NCI-H1930 (cell line): ENCODE measurements at regions not wholly inside any gene's neighbourhood (a gene's known extent, or its start where the extent isn't known, plus 50 kb on each side); places are given as distances from the start of the nearest gene placed in this dataset.
A peak's percentile ranks its signal among the peaks of the same experiment; 100 is the strongest.

Experiments
- DNase-seq, 2 experiments: peaks; one replicate each; lab custom pipeline; 2025; lab: John Stamatoyannopoulos, UW

- no peak for DNase-seq
Observed at GRCh38 chr11:64457416-64458010, 98.2 kb upstream of the SLC22A11 start.

DNA sequence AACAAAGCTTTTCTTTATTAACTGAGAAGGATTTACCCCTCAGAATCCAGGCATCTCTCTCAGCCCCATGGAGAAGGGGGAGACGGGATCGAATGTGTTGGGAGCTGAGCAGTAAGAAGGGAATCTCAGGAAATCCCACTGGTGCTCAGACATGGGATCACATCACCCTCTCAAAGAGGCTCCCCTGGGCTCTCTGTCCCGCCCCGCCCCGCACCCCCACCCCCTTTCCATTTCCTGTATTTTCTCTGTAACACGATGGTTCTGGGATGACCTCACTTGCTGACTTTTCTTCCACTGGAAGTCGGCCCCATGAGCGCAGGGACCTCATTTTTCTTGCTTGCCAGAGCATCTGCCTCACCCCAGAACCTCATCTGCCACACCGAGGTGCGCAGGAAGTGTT is 96.7 kb upstream of the SLC22A11 start:
- DNase-seq = no peak

DNA sequence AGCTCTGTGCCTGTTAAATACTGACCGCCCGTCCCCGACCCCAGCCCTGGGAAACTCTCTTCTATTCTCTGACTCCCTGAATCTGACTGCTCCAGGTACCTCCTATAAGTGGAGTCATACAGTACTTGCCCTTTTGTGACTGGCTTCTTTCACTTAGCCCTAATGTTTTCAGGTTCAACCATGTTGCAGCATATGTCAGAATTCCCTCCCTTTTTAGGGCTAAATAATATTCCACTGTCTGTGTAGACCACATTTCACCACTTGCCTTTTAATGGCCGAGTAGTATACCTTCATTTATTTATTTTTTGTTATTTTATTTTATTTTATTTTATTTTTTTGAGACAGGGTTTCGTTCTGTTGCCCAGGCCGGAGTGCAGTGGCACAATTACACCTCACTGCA is 96.1 kb upstream of the SLC22A11 start:
- no peak for DNase-seq

DNA sequence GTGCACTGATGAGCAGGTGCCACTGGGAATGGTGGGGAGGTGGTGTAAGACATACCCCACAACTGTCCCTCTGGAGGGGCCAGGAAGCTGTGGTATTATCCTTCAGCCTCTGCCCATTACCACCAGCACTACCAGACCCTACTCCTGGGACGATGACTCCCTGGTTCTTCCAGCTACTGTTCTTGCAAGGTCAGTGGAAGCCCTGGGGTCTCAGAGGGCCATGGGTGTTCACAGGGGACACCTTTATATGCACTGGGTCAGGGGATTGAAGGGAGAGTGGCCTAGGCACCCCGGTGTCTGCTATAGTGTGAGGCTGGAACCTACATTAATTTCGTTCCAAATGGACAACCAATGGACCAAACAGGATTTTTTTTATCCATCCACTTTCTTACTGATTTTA is 94.7 kb upstream of the SLC22A11 start:
- DNase-seq = no peak

DNA sequence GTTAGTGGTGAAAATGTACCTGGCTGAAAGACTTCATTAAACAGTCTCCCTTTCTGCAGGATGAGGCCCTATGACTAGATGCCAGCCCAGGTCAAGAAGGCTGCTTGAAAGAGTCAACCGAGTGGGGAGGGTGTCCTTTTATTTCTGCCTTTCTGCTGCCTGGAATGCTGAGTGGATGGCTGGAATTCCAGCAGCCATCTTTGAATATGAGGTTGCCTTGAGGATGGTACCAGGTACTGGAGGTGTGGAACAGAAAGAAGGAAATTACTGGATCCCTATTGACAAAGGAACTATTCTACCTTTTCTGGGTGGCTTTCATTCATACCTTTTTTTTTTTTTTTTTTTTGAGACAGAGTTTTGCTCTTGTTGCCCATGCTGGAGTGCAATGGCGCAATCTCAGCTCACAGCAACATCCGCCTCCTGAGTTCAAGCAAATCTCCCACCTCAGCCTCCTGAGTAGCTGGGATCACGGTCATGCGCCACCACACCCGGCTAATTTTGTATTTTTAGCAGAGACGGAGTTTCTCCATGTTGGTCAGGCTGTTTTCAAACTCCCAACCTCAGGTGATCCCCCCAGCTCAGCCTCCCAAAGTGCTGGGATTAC is 89.5 kb upstream of the SLC22A11 start:
- no peak for DNase-seq

DNA sequence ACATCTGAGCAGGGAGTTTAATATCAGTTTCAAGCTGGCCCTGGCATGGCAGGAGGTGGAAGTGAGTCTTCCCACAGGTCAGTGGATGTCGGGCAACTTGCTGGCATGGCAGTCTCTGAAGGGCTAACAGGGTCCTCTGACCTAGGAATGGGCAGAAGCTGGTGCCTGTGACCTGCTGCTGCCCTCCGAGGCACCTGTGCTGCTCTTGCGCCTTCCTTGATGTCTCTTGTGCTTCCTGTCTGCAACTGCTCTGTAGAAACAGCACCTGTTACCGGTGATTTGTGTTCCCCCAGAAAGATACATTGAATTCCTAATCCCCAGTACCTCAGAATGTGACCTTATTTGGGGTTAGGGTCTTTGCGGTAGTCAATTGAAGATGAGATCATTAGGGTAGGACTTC is 86.5 kb upstream of the SLC22A11 start:
- DNase-seq = no peak

DNA sequence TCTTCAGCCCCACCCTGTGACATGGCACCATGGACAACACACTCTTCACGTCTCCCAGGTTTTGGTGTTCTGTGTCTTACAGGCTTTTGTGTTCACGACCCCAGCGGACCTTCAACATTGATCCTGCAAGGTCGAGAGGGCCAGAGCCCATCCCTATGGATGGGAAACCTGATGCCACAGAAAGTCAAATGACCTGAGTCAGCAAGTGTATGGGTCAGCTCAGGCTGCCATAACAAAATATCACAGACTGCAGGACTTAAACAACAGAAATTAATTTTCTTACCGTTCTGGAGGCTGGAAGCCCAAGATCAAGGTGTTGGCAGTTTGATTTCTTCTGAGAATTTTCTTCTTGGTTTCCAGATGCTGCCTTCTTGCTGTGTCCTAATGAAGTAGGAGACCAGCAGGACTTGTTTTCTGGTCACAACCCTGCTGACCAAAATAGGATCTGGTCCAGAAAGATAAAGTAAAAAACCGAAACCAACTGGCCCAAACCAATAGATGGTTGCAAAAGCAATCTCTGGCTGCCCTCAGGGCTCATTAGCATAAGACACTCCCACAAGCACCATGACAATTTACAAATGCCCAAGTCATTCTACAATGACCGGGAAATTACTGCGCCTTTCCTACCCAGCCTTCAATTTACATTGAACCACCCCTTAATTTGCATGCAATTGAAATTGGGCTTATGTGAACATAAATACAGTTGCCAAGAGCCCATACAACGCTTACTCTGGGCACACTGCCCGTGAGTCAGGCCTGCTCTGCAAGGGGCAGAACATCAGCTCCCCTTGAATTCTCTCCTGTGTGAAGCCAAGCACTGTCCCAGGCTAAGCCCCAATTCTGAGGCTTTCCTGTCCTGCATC is 82.9 kb upstream of the SLC22A11 start:
- no peak for DNase-seq

GRCh38 chr11:64474680-64475079 is 81.1 kb upstream of the SLC22A11 start:
- DNase-seq = no peak

GRCh38 chr11:64475145-64475544 is 80.6 kb upstream of the SLC22A11 start:
- DNase-seq = no peak

GRCh38 chr11:64476881-64477280 is 78.9 kb upstream of the SLC22A11 start:
- no peak for DNase-seq

DNA sequence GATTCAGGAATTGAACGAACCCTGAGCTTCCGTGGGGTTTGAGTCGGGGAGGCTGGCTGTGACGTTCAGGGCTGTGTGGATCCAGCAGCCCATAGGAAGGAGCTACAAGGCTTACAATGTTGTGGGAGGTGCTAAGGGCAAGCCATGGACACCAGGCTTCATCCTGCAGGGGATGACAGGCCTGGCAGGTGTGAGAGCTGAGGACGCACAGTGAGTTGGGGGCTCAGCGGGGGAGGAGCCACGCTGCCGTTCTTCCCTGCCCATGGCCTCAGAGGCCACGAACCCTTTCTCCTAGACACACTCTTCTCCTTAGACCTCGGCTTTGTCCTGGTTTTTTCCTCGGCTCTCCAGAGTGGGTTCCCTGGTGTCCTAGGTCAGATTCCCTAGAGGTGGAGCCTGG is 78.1 kb upstream of the SLC22A11 start:
- DNase-seq = no peak

GRCh38 chr11:64482588-64482987 is 73.2 kb upstream of the SLC22A11 start:
- DNase-seq = no peak

GRCh38 chr11:64484191-64485022 is 71.3 kb upstream of the SLC22A11 start:
- DNase-seq = no peak

- DNase-seq = no peak
Observed at GRCh38 chr11:64485074-64485473, 70.7 kb upstream of the SLC22A11 start.

GRCh38 chr11:64489831-64490441 is 65.8 kb upstream of the SLC22A11 start:
- peak; percentile 57 to 69 for DNase-seq

GRCh38 chr11:64490562-64491216 is 65.1 kb upstream of the SLC22A11 start:
- DNase-seq = no peak

GRCh38 chr11:64492561-64492960 is 63.2 kb upstream of the SLC22A11 start:
- DNase-seq = no peak

- no peak for DNase-seq
Observed at GRCh38 chr11:64498136-64498535, 57.6 kb upstream of the SLC22A11 start.

DNA sequence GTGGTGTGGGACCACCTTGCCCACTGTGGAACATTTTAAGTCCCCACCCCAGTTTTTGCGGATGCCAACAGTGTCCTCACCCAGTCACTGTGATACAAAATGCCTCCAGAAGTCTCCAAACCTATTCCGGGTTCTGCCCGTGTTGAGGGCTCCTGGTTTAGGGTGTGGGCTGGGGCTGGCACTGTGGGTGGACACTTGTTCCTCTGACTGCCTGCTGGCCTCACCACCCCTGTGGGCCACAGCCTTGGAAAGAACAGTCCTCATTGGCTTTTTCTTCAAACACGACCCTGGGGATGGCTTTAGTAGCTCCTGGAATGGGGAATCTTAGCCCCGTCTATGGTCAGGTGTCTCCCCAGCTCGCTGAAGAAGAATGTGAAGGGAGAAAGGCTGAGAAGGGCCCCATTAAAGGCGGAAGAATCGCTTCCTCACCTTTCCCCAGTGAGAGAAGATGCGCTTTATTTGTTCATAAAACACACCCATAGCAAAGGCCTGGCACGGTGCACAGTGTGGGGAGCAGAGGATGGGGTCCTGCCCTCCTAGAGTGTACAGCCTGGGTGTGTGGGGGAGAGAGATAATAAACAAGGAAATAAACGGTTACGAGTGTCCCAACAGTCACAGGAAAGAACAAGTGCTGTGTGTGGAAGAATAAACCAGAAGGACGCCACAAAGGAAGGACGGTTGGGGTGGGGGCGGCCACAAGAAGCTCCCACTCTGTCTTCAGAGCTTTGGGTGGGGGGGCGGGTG is 56.3 kb upstream of the SLC22A11 start:
- DNase-seq = no peak

GRCh38 chr11:64500176-64501013 is 55.3 kb upstream of the SLC22A11 start:
- DNase-seq = peak; percentile 72 to 82
